Upper lobe of left lung (tissue), 4 donors: ENCODE measurements at regions not wholly inside any gene's neighbourhood (a gene's known extent, or its start where the extent isn't known, plus 50 kb on each side); places are given as distances from the start of the nearest gene placed in this dataset.

Source experiments
- POLR2AphosphoS5 ChIP-seq, 2 donors: sonication (generic); formaldehyde crosslinking; IDR thresholded peaks; one replicate each; pipeline ENCODE4 v1.5.1; 2017; ENCODE audit warnings: antibody characterized with exemption in 2 of 2
- TF ChIP-seq, protein P1 (sequence below), 6 experiments: fragments of 450-650 bp in 4 of 6; fragments of 200-600 bp in 2 of 6; sonication (generic) in 2 of 6; IDR thresholded peaks; one replicate each; pipeline ENCODE4 v1.5.1; 2016 to 2019; ENCODE audit warnings: antibody characterized with exemption in 6 of 6

GRCh38 chr16:49078571-49078970 is 203.1 kb downstream of the CBLN1 start:
- TF ChIP-seq, protein P1, sequence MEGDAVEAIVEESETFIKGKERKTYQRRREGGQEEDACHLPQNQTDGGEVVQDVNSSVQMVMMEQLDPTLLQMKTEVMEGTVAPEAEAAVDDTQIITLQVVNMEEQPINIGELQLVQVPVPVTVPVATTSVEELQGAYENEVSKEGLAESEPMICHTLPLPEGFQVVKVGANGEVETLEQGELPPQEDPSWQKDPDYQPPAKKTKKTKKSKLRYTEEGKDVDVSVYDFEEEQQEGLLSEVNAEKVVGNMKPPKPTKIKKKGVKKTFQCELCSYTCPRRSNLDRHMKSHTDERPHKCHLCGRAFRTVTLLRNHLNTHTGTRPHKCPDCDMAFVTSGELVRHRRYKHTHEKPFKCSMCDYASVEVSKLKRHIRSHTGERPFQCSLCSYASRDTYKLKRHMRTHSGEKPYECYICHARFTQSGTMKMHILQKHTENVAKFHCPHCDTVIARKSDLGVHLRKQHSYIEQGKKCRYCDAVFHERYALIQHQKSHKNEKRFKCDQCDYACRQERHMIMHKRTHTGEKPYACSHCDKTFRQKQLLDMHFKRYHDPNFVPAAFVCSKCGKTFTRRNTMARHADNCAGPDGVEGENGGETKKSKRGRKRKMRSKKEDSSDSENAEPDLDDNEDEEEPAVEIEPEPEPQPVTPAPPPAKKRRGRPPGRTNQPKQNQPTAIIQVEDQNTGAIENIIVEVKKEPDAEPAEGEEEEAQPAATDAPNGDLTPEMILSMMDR (IDR thresholded peaks at IDR 0.05) = no peak
- TF ChIP-seq POLR2AphosphoS5 (IDR thresholded peaks at IDR 0.05) = no peak
